Retina (tissue), 1 donor: ENCODE measurements at regions not wholly inside any gene's neighbourhood (a gene's known extent, or its start where the extent isn't known, plus 50 kb on each side); places are given as distances from the start of the nearest gene placed in this dataset.

Source experiments
- DNase-seq: peaks from one replicate; pipeline ENCODE4 v3.0.0-alpha.2; 2016

DNA sequence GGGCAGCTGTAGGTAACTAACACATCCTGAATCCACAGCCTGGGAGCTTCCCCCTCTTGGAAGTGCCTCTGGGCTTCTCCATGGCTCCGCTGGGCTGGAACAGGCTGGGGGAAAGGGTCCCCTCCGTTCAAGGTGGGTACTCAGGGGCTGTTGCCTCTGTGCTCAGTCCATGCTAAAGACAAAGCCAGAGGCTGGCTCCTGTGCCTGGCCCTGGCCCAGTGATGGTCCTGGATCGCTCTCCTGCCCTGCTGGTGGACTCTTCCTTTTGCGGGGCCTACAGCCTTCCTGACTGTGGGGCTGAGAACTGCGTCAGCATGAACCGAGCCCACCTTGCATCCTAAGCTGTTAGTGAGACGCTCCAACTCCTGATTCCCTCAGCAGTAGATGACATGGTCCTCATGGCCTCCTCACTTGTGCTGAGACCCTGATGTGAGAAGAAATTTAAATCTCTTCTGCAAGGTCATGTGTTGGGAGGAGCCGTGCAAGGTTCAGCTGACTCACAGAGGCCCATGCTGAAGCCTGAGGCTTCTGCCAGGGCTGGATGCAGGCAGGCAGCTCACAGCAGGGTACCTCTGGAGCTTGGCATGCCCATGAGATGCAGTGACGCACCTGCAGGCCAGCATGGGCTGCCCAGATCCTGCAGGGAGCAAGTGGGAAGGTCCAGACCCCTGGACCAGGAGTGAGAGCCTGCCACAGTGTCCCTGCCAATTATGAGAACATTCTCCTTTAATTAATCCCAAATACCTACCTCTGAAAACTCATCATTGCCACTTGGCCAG lies 1285.5 kb downstream of the TBC1D22A start:
- DNase-seq, result no peak

DNA sequence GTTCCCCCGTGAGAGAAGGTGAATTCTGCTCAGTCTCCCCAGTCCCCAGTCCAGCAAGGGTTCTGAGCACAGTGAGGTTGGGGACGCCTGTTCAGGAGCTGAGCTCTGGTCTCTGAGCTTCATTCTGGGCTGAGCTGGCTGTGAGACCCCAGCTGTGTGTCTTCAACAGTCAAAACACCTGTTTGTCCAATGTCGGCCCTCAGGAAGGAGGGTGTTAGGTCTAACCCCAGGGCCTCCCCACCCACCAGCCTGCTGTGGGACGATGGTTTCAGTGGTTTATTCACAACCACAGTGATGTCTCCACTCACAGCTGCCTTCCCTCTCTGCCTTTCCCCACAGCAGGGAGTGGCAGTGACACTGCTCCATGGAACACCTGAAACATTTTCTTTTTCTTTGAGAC lies 1282.9 kb downstream of the TBC1D22A start:
- no peak for DNase-seq

DNA sequence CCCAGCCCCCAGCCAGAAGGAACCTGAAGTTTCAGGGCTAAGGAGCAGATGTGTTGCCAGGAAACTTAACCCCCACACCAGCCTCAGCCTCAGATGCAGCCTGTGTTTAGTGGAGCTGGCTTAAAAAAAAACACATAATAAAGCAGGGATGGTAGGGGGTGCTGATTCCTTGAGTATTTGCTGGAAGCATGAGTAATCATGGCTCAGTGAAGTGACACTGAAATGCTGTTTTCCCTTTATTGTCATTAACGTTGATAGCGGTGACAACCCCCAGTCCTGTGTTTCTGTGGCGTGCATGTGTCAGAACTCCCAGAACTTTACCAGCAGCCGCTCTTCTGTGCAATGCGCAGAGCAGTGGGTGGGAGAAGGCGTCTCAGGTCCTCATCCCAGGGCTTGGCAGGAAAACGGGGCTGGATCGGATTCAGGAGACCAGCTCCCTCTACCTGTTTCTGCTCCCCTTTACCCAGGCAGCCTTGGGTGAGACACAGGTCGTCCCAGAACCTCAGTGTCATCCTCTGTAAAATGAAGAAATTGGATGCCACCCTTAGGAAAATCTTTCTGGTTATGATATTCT lies 1282.1 kb downstream of the TBC1D22A start:
- no peak for DNase-seq

DNA sequence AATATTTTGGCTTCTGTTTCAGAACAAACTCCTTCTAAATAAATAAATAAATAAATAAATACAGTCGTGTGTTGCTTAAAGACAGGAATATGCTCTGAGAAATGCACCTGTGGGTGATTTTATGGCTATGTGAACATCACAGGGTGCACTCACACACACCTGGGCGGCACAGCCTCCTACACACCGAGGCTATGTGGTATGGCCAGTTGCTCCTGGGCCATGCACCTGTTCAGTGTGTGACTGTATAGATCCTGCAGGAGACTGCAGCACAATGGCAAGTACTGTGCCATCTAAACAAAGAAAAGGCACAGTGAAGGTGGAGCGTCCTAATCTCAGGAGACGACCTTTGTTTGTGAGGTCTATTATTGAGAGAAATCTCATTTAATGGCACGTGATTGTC lies 1281.1 kb downstream of the TBC1D22A start:
- no peak for DNase-seq

DNA sequence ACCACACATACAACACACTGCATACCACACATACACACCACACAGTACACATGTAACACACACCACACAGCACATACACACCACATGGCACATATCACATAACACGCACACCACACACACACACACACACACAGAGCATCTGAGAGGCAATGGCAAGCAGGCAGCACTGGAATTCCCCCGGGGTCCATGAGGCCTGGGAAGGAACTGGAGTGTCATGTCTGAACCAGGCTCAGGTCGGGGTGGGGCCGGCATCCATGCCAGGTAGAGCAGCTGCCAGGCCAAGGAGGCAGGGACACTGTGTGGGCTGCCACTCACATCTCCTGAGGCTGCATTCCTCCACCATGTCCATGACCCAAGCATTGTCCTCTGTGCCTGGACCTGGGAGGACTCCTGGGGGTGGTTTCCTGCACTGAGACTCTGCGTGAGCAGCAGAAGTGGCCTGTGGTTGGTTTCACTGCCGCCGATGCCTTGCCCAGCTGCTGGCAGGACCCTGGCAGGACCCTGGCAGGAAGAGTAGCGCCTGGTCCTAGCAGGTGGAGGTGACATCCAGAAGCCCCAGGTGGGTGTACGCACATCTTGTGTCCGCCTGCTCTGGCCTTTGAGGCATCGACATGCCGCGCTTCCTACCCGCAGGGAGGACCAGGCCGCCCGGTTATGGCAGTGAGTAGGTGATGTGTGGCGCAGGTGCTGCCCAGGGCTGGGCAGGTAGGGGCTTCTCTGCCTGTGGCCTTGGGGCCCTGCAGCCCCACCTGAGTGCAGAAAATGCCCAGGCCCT lies 1280.4 kb downstream of the TBC1D22A start:
- no peak for DNase-seq

DNA sequence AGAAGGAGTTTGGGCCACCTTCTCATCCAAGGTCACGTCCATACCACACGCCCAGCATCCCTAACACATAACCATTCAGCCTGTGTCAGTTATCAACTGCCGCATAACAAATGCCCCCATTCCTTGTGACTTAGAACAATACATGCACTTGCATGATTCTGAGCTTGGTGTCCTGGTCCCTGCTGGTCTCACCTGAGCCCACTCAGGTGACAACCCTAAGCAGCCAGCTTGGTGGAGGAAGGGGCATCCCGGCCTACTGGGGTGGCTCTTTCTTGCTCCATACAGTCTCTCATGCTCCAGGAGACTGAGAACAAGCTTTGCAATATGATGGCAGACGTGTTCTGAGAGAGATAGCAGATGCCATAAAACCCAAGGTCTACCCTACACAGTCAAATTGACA lies 1276.9 kb downstream of the TBC1D22A start:
- no peak for DNase-seq

DNA sequence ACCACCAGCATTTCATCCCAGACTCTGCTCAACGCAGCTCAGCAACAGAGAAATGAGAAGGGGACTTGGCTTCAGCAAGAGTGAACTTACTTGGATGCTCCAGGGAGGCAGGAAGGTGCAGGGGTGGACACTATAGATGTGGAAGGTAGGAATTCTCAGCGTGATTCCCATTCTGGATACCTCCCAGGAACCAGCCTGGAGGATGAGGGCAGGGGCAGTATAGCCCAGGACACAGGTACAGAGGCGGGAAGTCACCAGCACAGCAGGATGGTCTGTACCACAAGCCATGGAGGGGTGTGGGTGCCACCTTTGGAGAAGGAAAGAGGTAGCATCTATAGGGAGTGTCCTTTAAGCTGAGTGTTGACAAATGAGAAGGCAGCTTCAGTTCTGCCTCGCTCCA lies 1275.2 kb downstream of the TBC1D22A start:
- no peak for DNase-seq

DNA sequence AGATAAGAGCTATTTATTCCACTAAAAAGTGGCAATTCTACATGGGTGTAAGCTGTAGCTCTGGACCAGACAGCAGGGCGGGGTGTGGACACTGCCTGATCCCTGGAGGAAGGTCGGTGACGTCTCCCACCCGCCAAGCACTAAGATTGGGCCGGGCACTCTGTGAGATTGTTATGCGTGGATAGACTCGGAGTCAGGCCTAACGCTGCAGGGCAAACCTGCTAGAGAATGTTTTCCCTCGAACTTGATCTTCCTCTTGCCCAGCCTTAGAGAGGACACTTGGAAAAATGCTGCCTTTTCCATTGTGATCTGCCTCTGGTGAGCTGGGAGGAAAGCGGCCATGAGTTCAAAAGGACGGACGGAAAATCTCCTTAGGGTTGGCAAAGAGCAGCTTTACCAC lies 1273.4 kb downstream of the TBC1D22A start:
- DNase-seq, result no peak

DNA sequence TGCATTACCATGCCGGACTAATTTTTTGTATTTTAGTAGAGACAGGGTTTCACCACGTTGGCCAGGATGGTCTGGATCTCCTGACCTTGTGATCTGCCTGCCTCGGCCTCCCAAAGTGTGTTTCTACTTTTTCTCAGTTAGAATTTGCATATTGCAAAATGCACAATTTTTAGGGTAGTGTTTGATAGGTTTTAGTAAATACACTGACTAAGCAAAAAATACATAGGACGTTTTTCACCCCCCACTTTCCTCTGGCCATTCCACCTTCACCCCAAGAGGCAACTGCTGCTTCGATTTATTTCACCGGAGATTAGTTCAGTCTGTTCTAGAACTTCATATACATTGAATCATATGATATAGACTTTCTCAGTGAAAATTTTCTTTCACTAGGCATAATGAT lies 1269.1 kb downstream of the TBC1D22A start:
- DNase-seq, result no peak

DNA sequence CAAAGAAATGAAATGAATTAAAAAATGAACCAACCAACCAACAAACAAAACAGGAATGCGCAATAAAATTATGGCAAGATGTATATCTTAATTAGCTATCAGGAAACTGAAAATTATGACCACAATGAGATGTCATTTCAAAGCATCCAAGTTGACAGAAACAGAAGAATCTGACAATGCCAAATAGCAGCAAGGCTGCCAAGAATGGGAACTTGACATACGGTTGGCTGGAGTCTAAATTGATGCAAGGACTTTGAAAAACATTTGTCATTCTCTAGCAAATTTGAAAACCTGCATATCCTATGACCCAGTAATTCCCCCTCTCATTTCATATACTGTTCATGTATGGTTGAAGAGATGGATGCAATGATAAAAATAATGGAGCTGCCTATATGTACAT lies 1262.6 kb downstream of the TBC1D22A start:
- DNase-seq, result no peak

DNA sequence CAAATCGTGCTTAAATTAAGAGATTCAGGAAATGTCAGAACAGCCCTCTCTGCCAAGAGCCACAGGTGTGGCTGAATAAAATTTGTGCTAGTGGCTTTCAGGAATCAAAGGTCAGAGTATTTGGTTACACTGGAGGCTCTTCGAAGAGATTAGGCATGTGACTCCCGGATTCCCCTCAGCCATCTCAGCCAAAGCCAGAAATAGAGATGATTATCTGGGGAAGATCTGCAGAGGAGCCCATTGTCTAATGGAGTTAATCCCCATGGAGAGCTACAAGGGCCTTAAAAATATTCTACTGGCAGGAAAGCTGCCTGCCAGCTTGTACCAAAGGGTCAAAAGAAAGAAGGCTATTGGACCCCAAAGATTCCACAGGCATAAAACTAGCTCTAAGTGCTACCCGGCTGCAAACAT lies 1259.5 kb downstream of the TBC1D22A start:
- DNase-seq, result no peak

DNA sequence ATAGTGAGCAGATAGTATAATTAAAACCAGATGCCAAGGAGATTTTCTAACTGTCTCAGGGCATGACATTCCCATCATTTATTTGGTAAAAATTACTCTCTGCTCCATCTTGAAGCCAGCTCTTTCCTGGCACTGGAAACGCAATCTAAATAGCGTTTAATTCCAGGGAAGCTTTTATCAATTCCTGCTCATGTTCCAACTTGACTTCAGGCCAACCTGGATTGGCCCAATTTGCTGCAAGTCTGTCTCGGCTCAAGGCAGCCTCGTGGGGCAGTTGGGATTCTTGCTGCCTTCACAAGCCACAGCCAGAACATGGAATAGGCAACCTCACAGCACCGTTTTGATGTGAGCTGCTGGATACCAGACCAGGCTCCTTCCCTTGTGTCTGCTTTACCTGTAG lies 1255.9 kb downstream of the TBC1D22A start:
- no peak for DNase-seq

DNA sequence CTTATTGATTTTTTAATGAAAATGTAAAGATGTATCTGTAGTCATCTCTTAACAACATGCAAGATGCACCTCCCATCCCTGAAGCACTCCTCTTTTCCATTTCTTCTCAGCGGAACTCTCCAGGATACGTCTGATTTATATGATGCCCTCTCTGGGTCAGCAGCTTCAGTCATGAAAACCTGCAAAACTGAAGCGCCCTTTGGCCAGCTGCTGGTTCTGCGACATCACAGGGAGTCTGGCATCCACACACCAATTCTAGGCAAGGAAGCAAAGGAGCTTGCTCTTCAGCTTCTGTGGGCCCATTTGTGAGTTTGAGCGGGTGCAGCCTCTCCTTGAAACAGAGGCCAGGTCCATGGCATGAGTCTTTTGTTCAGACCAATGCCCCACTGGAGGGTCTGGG lies 1253.3 kb downstream of the TBC1D22A start:
- DNase-seq, result no peak

DNA sequence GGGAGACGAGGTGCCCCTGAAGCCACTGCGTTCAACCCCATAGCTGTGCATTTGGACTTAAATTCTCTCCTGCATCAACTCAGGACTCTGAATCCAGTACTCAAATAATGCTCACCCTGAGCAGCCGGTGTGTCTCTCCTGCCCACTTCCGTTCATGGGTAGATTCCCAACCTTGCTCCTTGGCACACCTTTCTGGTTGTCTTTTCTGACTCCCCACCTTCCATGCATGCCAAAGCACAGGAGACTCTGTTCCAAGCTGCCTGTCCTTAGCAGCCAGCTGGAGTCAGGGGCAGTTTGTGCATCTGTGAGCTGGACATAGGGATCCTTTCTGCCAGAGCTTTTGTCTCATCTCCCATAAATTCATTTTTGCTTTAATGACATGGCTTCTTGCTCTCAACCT lies 1242.5 kb downstream of the TBC1D22A start:
- DNase-seq, result no peak

DNA sequence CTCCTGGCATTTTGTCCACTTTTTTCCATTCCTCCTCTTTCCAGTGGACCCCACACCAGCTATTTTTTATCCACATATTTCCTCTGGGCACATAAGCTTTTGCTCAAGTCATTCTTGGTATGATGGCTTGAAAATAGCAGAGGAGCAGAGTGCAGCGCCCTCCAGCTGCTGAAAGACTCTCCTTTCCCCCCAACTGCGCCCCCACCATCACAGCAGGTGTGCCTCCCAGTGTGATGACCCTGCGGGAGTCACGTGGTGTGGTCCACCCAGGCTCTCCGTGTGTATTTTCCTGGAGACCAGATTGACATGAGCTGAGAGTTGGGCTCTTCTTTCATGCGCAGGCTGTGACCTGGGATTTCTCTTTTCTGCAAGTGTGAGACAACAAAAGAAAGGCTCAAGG lies 1241.6 kb downstream of the TBC1D22A start:
- DNase-seq, result no peak

DNA sequence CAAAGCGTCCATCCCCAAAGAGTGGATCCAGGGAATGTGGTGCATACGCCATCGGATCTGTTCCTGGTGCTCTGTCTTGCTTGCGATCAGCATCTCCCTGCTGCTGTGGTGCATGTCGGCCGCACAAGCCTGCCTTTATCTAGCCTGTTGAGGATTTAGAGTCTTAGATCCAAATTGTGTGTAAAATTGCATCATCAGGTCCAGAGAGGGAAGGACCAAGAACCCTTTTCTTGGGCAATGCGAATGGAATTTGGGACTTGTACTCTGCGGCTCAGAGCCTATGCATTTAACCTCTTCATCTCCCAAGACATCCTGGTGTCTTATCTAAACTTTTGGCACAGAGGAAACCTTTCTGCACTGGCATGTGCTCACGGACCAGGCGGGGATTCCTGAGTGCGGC lies 1238.7 kb downstream of the TBC1D22A start:
- no peak for DNase-seq

DNA sequence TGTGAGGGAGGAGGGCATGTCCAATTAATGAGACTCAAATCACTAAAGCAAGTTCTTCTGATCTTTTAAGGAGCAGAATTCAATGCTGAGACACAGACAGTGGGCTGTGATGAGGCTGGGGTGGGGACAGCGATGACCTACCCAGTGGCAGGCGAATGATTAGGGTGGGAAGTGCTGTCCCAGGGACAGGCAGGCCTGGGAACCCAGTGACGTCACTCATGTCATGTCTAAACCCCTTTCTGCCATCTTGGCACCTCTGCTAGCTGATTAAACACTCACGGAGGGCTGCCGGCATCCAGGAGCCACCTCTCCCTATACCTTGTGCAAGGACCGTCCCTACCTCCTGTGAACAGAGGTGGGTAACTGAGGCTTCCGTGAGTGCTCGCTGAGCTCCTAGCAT lies 1235.2 kb downstream of the TBC1D22A start:
- peak; percentile 75 for DNase-seq

DNA sequence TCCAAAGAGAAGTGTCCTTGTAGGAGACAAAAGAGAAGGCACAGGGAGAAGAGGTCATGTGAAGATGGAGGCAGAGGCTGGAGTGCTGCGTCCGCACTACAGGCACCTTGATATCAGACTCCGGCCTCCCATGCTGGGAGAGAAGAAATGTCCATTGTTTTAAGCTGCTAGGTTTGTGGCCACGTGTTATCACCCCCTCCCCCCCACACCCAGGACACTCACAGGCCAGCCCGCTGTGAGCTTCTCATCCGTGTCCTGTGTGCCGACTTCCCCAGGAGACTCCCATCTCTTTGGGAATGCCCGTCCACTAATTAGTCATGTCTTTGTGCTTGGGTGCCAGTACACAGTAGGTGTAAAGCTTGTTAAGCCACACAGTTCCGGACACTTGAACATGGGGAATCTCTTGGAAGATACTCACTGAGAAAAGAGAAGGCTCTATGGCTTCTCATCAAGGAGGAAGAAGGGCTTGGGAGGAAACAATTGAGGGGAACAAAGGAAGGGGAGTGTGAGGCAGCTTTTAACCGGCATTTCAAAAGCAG lies 1234.7 kb downstream of the TBC1D22A start:
- no peak for DNase-seq

DNA sequence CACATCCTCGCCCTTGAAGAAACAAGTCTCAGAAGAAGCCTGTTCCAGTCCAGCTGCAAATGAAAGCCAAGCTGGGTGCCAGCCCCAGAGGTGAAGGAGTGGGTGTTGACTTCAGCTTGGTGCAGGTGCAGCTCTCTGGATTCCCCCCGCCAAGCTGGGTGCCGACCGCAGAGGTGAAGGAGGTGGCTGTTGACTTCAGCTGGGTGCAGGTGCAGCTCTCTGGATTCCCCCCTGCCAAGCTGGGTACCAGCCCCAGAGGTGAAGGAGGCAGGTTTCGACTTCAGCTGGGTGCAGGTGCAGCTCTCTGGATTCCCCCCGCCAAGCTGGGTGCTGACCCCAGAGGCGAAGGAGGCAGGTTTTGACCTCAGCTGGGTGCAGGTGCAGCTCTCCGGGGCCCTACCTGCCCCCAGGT lies 1234.0 kb downstream of the TBC1D22A start:
- no peak for DNase-seq

DNA sequence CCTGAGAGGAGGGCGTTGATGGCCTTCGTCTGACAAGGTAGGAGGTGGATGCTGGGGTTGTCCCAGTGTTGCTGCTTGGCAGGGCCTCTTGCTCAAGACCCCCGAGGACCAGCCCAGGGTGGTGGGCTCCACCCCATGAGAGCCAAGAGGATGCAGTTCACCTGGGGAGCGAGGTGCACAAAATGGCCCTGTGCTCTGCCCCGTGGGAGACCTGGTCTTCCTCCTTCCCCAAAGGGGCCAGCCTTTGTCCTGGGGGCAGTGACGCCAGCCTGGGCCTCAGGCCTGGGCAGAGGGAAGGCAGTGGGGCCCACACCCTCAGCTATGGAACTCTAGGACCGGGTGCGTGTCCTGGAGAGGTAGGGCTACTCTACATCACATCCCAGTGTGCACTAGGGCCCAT lies 1233.3 kb downstream of the TBC1D22A start:
- no peak for DNase-seq

DNA sequence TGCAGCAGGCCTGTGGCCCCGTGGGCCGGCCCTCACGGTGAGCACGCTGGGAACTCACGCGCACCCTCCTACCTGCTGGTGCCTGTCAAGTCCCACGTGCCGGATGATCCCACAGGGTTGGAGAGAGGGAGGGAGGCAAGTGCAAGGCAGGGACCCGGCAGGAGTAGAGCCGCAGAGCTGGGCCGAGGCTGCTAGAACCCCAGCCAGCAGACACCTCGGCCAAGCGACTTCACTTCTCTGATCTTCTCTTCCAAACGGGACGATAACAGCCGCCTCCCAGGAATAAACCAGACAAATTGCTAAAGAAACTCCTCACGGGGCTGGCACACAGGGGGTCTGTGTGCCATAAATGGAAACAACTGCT lies 1232.8 kb downstream of the TBC1D22A start:
- DNase-seq, result no peak

DNA sequence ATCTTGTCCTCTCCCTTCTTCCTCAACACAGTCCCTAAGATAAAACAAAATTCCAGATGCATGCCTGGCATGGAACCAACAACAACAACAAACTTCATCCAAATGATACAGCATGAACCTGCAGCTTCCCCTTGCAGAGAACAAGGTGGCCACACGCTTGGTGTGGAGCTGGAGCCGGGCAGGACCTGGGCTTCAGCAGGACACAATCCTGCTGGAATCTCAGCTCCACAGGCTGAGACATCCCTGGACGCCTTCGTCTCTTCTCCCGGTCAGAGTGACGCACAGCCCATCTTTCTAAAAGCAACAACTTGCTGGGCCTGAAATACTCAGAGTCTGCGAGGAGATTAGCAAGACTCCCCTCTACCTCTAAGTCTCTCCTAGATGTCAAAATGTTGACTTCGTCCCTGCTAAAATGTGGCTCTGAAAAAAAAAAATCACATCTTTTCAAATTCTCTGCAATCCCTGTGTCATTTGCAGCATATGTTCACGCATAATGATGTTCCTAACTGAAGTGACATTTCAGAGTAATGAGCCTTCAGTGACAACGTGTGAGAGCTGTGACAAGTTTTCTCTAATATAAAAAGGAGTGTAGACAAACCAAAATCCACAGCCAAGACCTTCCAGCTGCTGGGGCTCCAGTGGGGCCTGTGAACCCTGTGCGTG lies 1232.3 kb downstream of the TBC1D22A start:
- DNase-seq, result no peak

DNA sequence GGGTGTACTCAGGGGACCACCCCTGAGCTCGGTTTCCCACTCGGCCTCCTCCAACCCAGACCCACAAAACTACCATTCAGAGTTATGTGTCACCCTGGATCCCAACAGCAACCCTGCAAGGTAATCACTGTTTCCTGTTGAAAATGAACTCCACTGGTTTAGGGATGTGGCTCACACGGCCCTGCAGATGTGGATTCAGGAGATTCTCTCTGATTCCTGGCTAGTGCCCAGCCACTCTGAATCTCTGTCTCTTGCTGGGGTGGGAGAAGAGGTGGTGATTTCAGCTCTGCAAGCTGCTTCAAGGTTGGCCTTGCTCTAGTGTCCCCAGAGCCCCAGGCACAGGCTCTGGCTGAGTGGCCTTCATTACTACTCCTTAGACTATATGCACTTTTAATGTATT lies 1231.6 kb downstream of the TBC1D22A start:
- DNase-seq, result no peak
